ENCODE measurements at regions not wholly inside any gene's neighbourhood (a gene's known extent, or its start where the extent isn't known, plus 50 kb on each side); places are given as distances from the start of the nearest gene placed in this dataset.
"Not testable (repeated sequence)": the region's sequence is repeated elsewhere in the genome, so short reads cannot be mapped to it uniquely, and the experiment has no call there.

DNA sequence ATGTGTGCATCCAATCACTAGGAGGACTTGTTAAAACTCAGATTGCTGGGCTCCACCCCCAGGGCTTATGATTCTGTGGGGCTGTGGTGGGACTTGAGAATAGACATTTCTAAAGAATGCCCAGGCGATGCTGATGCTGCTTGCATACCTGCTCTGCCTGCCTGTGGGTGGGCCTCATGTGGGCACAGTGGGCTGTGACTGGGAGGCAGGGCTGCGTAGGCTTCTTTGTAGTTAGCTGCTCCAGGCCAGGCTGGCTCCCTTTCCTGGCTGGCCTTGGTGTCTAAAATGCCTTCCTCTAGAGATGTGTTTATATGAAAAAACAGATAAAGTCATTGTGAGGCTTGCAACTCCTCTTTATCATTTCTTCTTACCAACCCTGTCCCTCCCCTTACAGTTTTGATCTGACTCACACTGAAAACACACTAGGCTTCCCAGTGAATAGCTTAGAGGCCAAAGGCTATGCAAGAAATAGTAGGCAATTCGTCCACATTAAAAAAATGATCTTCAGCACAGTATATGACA, 495.5 kb upstream of the MAP3K7 start:
- DNase-seq: no peak

DNA sequence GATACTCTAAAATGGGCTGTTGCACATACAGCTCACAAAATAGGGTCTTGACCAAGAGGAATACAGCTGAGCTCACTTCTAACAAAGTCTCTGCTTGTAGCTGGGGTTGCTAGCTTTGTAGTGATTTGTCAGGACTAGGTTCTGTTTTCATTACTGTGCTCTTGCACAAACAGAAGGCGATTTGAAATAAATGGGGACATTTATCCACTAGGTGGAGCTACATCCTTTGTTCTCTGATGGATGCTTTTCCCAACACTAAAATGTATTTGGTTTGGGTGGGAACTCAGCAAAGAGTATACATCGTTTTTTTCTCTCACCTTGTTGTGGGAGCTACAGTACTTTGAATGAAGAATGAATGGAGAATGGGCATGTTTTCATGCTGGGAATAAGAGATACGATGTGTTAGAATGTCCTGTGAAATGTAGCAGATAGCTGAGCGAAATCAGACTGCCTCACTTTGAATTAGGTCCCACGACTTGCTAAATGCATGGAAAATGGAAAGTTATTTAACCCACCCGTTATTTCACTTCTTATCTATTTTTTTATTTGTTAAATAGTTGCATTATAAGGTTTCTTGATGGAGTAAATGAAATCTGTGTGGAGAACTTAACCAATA, 494.7 kb upstream of the MAP3K7 start:
- DNase-seq: peak; percentile 20

DNA sequence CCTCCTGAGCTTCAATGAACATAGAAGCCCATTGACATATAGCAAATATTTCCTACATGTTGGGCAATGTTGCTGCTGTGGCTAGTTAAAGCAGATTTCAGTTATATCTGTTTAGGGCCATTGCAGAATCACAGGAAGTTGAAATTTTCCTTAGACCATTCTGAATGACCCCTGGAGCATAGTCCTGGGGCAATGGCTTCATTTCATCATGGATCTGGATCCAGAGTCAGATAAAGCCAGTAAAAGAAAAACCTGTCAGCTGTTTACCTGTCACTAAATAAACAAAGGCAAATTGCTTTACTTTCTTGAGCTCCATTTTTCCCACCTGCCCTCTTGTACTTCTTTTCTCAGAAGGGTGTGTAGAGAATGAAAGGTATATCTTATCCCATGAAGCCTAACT, 494.0 kb upstream of the MAP3K7 start:
- no peak for DNase-seq

DNA sequence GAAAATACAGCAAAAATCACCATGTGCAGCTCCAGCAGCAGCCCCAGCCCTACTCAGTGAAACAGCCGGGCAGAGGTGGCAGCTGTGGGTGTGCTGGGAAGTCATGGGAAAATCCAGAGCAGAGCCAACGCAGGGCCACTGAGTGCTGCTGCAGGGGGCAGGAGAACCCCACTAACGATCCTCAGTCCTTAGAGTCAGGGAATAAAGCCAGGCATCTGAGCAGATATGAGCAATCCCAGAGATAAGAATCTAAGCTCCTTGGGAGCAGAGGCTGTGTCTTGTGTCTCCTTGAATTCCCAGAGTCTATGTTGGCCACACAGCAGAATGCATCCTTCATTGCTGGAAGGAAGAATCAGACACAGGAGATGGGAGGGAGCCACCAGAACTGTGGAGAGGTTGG, 493.1 kb upstream of the MAP3K7 start:
- DNase-seq: no peak

DNA sequence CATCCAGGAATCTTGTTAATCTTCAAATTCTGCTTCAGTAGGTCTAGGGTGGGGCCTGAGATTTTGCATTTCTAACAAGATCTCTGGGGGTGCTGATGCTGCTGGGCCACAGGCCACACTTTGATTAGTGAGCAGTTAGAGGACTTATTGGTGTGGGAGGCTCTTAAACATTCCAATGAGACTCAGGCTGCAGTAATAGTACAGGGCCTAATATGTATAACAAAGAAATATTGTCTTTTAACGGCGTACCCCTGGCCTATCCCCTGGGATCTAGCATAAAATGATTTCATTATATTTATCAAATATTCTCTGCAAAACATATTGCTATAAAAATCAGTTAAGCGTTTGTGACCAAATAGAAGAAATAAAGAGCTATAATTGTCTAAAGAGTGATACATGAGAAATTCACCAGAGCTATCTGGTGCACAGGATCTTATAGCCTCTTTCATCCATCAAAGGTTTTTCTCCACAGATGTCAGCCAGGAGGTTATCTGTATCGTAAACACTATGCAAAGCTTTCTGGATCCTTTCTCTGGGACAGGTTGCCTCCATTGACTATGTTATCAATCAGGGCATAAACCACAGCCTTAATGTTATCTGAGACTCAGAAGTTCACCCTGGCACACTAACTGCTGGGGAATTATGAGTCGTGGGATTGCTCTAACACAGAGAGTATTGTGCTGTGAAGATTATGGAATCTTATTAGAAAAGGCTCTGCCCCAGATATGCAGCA, 488.5 kb upstream of the MAP3K7 start:
- no peak for DNase-seq

DNA sequence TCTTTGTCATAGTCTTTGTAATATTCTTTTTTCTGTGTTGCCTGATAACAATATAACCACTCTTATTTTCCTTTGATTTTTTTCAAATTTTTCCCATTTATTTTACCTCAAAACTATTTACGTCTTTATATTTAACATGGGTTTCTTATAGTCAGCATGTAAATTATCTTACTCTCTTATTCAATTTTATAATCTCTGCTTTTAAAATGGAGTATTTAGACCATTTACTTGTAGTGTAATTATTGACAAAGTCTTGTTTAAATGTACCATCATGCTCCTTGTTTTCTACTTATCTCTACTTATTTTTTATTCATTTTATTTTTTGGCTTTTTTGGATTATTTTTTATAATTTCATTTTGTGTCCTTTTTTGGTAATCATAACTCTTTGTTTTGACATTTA, 476.5 kb upstream of the MAP3K7 start:
- no peak for DNase-seq

DNA sequence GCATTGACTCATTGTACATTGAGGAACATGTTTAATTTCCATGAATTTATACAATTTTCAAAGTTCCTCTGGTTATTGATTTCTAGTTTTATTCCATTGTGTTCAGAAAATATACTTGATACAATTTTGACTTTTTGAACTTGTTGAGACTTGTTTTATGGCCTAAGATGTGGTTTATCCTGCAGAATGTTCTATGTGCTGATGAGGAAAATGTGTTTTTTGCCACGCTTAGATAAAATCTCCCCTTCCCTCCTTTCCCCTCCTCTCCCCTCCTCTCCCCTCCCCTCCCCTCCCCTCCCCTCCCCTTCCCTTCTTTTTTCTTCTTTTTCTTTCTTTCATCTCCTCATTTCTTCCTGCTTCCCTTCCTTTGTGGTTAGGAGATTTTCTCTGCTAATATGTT, 470.8 kb upstream of the MAP3K7 start:
- no peak for DNase-seq

DNA sequence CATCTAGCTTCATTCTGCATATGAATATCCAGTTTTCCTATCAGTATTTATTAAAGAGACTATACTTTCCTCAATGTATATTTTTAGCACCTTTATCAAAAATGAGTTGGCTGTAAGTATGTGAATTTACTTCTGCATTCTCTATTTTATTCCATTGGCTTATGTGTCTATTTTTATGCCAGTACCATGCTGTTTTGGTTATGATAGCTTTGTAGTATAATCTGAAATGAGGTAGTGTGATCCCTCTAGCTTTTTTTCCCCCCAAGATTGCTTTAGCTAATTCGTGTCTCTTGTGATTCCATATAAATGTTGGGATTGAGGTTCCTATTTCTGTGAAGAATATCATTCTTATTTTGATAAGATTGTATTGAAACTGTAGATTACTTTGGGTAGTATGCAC, 469.1 kb upstream of the MAP3K7 start:
- DNase-seq: no peak

DNA sequence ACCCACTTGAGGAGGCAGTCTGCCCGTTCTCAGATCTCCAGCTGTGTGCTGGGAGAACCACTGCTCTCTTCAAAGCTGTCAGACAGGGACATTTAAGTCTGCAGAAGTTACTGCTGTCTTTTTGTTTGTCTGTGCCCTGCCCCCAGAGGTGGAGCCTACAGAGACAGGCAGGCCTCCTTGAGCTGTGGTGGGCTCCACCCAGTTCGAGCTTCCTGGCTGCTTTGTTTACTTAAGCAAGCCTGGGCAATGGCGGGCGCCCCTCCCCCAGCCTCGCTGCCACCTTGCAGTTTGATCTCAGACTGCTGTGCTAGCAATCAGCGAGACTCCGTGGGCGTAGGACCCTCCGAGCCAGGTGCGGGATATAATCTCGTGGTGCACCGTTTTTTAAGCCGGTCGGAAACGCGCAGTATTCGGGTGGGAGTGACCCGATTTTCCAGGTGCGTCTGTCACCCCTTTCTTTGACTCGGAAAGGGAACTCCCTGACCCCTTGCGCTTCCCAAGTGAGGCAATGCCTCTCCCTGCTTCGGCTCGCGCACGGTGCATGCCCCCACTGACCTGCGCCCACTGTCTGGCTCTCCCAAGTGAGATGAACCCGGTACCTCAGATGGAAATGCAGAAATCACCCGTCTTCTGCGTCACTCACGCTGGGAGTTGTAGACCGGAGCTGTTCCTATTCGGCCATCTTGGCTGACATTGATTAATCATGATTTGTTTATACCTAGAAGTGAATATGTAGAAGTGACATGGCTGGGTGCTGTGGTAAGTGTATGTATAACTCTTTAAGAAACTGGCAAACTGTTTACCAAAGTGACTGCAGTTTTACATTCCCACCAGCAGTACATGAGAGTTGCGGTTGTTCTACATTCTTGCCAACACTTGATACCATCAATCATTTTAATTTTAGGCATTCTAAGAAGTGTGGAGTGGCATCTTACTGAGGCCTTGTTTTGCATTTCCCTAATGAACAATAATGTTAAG, 465.9 kb upstream of the MAP3K7 start:
- not testable (repeated sequence) for DNase-seq

DNA sequence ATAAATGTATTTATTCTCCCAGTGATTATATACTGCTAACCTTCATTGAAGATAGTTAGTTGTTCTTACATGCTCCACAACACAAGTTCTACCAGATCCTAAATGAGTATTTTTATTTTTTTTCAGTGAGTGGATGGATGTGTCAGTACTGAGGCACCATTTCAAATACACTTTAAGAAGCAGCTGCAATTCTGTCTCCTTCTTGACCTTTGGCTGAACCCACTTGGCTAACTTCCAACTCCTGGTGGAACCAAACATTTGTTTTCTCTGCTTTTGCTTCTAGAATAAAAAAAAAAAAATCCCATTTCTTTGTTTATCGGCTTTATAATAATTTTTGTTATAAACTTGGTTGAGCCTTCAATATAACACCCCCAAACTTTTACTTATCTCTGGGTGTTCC, 458.3 kb upstream of the MAP3K7 start:
- no peak for DNase-seq

DNA sequence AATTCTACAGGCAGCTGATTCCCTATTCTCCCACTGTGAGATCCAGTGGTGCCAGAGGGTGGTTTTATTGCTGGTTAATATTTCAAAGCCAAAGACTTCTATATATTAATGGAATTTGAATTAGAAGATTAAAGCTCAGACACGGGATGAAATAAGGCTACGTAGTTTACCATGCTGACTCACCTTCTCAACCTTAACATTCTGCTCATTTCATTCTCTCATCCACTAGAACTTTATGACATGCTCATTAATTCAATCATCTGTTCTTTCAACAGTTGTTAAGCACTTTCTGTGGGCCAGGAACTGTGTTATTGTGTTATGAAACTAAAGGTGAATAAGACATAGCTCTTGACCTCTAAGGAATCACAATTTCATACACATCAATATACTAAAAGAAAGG, 456.9 kb upstream of the MAP3K7 start:
- DNase-seq: no peak

DNA sequence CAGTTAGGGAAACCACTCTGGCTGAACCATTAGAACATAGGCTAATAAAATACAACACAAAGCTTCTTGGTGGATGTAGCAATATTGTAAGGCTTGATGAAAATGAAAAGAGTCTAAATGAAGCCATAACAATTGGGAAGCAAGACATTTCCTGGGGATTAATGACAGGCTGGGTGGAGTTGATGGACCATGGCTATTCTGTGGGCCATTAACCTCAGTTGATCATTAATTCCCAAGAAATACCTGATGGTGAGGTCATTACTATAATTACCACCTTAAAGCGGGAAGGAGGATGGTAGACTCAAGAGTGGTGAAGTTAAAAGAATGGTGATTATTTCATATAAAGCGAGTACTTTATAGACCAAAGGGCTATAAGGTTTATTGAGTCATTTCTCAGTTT, 455.8 kb upstream of the MAP3K7 start:
- DNase-seq: no peak

DNA sequence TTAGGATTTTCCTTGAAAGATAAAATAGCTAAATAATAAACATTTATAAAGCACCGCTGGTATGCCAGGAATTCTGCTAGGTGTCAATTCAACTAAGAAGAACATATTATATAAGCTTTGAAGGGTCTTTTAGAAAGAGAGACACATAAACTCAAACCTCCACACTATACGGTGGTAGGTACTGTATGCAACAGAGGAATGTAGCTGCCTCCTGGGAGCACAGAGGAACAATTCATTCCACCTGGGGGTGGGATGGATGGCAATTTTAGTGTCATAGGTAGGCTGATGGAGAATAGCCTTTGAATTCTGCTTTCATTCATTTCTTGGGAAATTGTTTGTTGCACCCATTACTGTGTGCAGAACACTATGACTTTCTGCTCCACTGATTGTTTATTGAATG, 447.1 kb upstream of the MAP3K7 start:
- DNase-seq: no peak

DNA sequence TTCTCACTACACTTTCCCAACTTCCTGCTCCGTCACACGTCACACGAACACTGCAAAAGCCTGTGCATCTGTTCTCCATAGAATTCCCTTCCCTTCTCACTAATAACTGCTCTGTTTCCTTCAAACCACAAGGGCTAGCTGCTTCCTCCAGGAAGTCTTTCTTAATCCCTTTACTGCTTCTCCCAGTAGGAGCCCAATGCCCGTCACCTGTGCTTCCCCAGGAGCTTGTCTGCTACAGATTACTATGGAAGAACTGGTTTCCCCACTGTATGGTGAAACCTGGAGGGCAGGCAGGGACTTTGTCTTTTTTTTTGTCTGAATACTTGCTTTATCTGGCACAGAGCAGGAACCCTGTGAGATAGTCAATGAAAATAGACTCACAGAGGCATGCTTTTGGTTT, 444.7 kb upstream of the MAP3K7 start:
- DNase-seq: no peak

DNA sequence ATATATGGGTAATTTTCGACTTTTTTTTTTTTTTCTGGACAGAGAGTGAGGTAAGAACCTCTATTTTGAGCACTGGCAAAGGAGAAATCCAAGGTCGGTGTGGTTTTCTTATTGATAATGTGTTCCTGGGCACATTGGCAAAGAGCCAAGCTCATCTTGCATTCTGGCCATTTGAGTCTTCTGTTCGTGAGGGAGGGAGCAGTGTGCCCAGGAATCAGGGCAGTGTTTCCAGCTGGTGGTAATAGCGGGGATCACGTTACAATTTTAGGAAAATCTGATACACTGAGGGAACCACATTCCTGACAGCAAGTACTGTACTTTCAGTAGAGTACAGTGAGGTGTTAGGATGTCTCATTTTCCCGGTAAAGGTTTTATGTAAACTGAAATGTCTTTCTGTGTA, 442.3 kb upstream of the MAP3K7 start:
- no peak for DNase-seq

DNA sequence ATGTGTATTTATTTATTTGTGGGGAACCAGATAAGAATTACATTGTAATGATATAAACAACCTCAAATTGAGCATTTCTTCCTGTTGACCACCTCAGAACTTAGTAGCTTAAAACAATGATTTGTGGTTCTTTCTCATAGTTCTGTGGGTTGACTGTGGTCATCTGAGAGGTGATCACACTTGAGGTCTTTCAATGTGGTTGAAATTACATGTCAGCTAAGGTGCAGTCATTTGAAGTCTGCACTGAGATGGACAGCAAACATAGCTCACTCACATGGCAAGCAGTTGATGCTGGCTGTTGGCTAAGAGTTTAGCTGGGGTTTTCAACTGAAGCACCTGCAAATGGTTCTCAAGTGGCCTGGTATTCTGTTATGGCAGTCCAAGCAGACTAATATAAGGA, 436.7 kb upstream of the MAP3K7 start:
- DNase-seq: no peak

DNA sequence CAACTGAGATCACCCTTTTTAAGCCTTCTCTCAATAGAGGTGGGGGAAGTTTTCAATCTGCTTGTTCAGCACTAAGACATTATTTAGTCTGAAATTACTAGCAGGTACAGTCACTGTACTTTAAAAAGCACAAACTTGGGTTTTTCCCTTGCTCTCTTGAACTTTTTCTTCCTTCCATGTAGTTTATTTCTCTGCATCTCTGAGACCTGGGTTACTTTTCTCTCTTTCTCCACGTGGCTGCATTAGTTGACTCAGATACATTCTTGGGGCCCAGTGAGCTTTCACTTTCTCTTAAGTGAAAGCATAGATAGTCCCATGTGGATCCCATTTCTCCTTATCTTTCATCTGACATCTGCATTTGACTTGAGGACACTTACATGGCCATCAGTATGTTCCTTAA, 433.9 kb upstream of the MAP3K7 start:
- DNase-seq: no peak

DNA sequence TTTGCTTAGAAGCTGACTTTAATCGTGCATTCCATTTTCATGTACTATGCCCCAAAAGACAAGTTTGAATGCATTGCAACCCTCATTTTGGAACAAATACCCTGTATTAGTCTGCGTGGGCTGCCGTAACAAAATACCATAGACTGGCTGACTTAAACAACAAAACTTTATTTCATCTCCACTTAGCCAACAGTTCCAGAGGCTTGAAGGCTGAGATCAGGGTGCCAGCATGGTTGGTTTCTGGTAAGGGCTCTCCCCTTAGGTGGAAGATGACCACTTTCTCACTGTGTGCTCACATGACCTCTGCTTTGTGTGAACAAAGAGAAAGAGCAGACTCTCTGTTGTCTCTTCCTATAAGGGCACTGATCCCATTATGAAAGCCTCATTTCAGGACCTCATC, 431.7 kb upstream of the MAP3K7 start:
- DNase-seq: no peak

DNA sequence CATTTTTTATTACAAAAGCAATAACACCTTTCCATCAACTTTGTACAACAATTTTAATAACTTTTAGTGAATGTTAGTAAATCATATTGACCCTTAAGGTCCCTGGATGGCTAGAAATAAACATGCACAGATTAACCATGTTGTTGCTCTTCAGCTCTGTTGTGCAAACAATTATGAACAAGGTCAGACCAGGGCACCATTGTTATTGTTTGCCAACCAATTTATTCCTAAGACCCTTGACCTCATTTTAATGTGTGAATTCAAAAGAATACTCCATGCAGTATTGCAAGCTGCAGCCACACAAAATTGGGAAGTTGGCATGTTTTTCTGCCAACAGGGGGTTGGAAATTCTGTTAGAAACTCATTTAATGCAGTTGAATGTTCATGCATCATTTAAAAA, 426.6 kb upstream of the MAP3K7 start:
- DNase-seq: no peak

DNA sequence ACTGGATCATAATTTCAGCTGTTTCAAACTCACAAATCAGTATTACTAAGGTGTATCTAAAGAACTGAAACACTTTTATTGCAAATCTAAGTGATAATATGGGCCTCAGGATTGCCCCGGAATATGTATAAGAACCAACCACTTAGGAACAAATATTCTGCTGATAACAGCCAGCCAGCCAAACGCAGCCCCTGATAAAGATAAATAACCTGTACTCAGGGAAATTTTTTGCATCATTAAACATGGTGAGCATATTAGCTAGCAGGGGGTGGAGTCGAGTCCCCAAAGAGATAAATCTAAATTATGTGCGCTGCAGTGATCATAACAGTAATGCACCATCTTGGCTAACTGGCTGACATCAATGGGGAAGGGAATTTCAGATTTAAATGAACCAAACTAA, 410.2 kb upstream of the MAP3K7 start:
- no peak for DNase-seq

DNA sequence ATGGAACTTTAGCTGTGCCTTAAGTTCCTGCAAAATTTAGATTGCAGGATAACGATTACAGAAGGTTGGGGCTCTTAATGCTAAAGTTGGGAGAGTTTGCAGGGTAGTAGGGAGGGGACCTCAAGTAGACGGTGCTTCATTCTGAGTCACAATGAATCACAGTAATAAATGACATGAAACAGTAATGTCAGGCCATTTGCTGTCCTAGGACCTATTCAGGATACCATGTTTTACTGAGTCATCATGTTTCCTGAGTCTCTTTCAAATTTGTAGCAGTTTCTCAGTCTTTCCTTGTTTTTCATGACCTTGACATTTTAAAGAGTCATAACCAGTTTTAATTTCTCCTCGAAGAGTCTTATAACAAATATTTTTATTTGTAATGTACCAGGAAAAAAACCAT, 406.9 kb upstream of the MAP3K7 start:
- no peak for DNase-seq

DNA sequence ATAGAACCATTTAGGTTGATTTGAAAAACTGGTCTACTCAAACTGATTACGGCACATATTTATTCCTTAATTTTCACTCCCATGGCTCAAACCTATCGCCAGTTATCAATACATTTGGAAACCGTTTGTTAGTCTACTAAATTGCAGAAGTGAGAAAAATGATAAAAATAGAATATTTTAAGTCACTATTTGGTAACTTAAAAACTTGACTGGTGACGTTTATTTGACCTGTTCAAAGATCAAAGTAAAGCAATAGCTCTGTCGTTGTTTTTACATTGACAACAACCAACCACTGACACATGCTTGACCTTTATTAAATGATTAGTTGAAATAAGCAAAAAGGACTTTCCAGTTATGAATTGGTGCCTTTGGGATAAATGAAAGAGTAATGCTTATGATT, 402.9 kb upstream of the MAP3K7 start:
- DNase-seq: no peak

DNA sequence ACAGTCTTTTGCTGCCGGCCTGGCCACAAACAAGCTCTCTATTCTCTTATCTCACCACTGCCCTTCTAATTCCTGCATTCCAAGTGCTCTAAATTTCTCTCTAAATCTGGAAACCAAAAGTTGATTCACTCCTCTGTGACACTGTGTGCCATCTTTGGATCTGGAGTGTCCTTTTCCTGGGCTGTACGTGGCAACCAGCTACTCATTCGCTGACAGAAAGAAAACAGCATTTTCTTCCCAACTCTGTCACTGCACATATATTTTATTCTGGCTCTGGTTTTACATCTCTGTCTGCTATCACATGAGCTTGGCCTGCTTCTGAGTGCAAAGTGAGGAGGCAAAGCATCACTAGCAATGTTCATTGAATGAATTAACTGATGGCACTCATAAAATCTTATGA, 397.2 kb upstream of the MAP3K7 start:
- no peak for DNase-seq

DNA sequence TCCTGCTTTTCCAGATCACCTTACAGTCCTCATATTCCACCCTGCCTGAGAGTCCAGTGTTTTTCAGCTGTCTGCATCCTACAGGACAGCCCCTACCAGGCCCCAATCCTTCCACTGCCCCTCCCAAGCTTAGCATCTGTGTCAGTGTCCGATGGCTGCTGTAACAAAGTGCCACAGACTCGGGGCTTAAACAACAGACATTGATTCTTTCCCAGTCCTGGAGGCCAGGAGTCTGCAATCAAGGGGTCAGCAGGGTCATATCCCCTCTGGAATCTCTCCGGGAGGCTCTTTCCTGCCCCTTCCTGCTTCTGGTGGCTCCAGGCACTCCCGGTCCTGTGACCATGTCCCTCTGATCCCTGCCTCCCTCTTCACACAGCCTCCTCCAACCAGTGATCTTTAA, 396.6 kb upstream of the MAP3K7 start:
- DNase-seq: no peak
